ENCODE measurements at regions not wholly inside any gene's neighbourhood (a gene's known extent, or its start where the extent isn't known, plus 50 kb on each side); places are given as distances from the start of the nearest gene placed in this dataset.

GRCh38 chr13:107977071-107977574 is 238.2 kb downstream of the LIG4 start:
- H3K36me3 Mint-ChIP-seq, result no peaks in the 10 kb centered on the region
- POLR2A ChIA-PET, result no interaction called here
- H3K9me3 Mint-ChIP-seq, result peaks cover 0 to 13% (median 0%) of the 10 kb centered on the region in 9 donors
- H3K27me3 Mint-ChIP-seq, result peaks cover 0 to 1% (median 0%) of the 10 kb centered on the region in 5 donors
- no peak for ATAC-seq
- no peak for DNase-seq
- no peak overlapping the region for H3K27ac Mint-ChIP-seq
- H3K4me3 Mint-ChIP-seq, result no peak overlapping the region
- H3K4me1 Mint-ChIP-seq, result no peaks in the 10 kb centered on the region

- Mint-ChIP-seq H3K27me3 (peaks cover 0 to 1% (median 0%) of the 10 kb centered on the region in 5 donors), H3K36me3 (no peaks in the 10 kb centered on the region), H3K4me3 (no peak overlapping the region), H3K27ac (no peak overlapping the region), H3K4me1 (no peaks in the 10 kb centered on the region), H3K9me3 (peaks cover 0 to 12% (median 0%) of the 10 kb centered on the region in 9 donors)
- DNase-seq (no peak), ATAC-seq (no peak)
- POLR2A ChIA-PET, result no interaction called here
Observed at GRCh38 chr13:107976628-107977027, 238.7 kb downstream of the LIG4 start.

- ATAC-seq (no peak), DNase-seq (no peak)
- Mint-ChIP-seq H3K27me3 (peaks cover 0 to 1% (median 0%) of the 10 kb centered on the region in 5 donors), H3K36me3 (no peaks in the 10 kb centered on the region), H3K9me3 (peaks cover 0 to 10% (median 0%) of the 10 kb centered on the region in 9 donors), H3K27ac (no peak overlapping the region), H3K4me1 (no peaks in the 10 kb centered on the region), H3K4me3 (no peak overlapping the region)
- POLR2A ChIA-PET, result no interaction called here
Observed at GRCh38 chr13:107974409-107974808, 240.9 kb downstream of the LIG4 start.

DNA sequence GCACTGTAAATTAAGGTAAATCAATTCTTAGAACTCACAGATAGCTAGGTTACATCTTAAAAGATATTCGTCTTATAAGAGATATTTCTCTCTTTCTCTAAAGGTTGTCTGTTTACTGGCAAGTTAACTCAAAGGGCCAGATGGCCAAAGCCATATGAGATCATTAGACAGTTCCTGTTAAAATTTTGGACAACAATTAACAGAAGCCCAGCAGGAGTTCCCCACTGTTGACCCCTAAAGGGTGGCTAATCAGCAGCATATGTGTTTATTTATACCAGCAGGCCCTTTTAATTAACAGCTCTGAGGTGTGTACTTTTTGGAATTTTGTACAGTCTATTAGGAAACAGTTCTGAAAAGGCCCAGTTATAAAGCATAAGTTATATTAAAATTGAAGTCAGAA is 245.8 kb downstream of the LIG4 start:
- no peaks in the 10 kb centered on the region for H3K36me3 Mint-ChIP-seq
- POLR2A ChIA-PET, result no interaction called here

GRCh38 chr13:107968470-107968869 is 246.9 kb downstream of the LIG4 start:
- no peaks in the 10 kb centered on the region for H3K4me1 Mint-ChIP-seq
- H3K36me3 Mint-ChIP-seq, result no peaks in the 10 kb centered on the region
- no peak overlapping the region for H3K27ac Mint-ChIP-seq
- POLR2A ChIA-PET, result no interaction called here
- H3K27me3 Mint-ChIP-seq, result no peaks in the 10 kb centered on the region
- DNase-seq, result no peak
- ATAC-seq, result no peak
- H3K9me3 Mint-ChIP-seq, result peaks cover 0 to 15% (median 3%) of the 10 kb centered on the region in 9 donors
- H3K4me3 Mint-ChIP-seq, result no peak overlapping the region

More for the DNA sequence above, 245.8 kb downstream of the LIG4 start:
- Mint-ChIP-seq H3K27ac (no peak overlapping the region), H3K4me1 (no peaks in the 10 kb centered on the region), H3K4me3 (no peak overlapping the region), H3K27me3 (no peaks in the 10 kb centered on the region), H3K9me3 (peaks cover 0 to 15% (median 2%) of the 10 kb centered on the region in 9 donors)
- no peak for ATAC-seq
- DNase-seq, result no peak

DNA sequence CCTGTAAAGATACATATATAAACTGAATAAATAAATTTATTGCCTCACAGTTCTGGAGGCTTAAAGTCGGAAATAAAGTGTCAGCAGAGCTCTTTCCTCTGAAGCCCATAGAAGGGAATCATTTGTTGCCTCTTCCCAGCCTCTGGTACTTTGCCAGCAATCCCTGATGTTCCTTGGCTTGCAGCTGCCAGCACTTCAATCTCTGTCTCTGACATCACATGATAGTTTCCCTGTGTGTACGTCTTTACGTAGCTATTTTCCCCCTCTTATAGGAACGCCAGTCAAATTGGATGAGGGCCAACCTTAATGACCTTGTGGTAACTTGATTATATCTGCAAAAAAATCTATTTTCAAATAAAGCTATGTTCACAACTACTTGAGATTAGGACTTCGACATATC is 250.9 kb downstream of the LIG4 start:
- H3K27ac Mint-ChIP-seq, result no peak overlapping the region
- POLR2A ChIA-PET, result no interaction called here
- no peaks in the 10 kb centered on the region for H3K4me1 Mint-ChIP-seq
- H3K36me3 Mint-ChIP-seq, result no peaks in the 10 kb centered on the region
- H3K9me3 Mint-ChIP-seq, result peaks cover 0 to 17% (median 3%) of the 10 kb centered on the region in 9 donors
- DNase-seq, result no peak
- H3K27me3 Mint-ChIP-seq, result no peaks in the 10 kb centered on the region
- no peak for ATAC-seq
- H3K4me3 Mint-ChIP-seq, result no peak overlapping the region

GRCh38 chr13:107961849-107962608 is 253.3 kb downstream of the LIG4 start:
- Mint-ChIP-seq H3K27ac (no peak overlapping the region), H3K36me3 (no peaks in the 10 kb centered on the region), H3K4me1 (no peaks in the 10 kb centered on the region), H3K9me3 (peaks cover 0 to 17% (median 4%) of the 10 kb centered on the region in 9 donors), H3K4me3 (no peak overlapping the region), H3K27me3 (no peaks in the 10 kb centered on the region)
- POLR2A ChIA-PET, result no interaction called here
- ATAC-seq (no peak), DNase-seq (no peak)

- no peak for DNase-seq
- no peak for ATAC-seq
- Mint-ChIP-seq H3K4me3 (no peak overlapping the region), H3K4me1 (no peaks in the 10 kb centered on the region), H3K27me3 (no peaks in the 10 kb centered on the region), H3K27ac (no peak overlapping the region), H3K9me3 (peaks cover 0 to 6% (median 3%) of the 10 kb centered on the region in 9 donors), H3K36me3 (no peaks in the 10 kb centered on the region)
- POLR2A ChIA-PET, result no interaction called here
Observed at GRCh38 chr13:107960301-107960700, 255.0 kb downstream of the LIG4 start.

DNA sequence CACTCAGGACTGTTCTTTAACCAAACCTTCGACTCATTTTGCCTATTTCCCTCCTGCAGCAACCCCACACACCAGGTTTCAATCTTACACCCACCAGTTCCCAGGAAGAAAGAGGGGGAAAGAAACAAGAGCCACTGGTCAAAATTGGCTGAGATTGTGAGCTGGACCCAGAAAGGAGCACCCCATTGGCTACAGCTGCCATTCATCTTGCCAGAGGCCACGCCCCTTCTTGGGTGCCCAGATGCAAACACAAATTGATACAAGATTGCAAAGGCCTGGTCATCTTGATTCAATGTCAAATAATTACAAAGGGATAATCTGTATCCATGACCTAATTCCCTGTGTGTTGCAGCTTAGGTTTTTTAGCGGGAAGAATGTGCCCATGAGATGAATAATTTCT is 258.4 kb downstream of the LIG4 start:
- Mint-ChIP-seq H3K4me1 (no peaks in the 10 kb centered on the region), H3K9me3 (peaks cover 0 to 9% (median 0%) of the 10 kb centered on the region in 9 donors), H3K27ac (no peak overlapping the region), H3K4me3 (no peak overlapping the region), H3K36me3 (no peaks in the 10 kb centered on the region), H3K27me3 (no peaks in the 10 kb centered on the region)
- POLR2A ChIA-PET, result no interaction called here
- DNase-seq (no peak), ATAC-seq (no peak)

- DNase-seq, result no peak
- Mint-ChIP-seq H3K27me3 (peaks cover 0 to 4% (median 0%) of the 10 kb centered on the region in 5 donors), H3K4me3 (no peak overlapping the region), H3K36me3 (peaks cover 0 to 6% (median 3%) of the 10 kb centered on the region in 3 donors), H3K4me1 (no peaks in the 10 kb centered on the region), H3K27ac (no peak overlapping the region), H3K9me3 (peaks cover 0 to 22% (median 9%) of the 10 kb centered on the region in 9 donors)
- POLR2A ChIA-PET, result no interaction called here
- ATAC-seq, result no peak
Observed at GRCh38 chr13:107942030-107942617, 273.2 kb downstream of the LIG4 start.

- POLR2A ChIA-PET, result no interaction called here
- H3K27ac Mint-ChIP-seq, result no peak overlapping the region
- peaks cover 0 to 6% (median 3%) of the 10 kb centered on the region in 3 donors for H3K36me3 Mint-ChIP-seq
- H3K4me3 Mint-ChIP-seq, result no peak overlapping the region
- H3K4me1 Mint-ChIP-seq, result no peaks in the 10 kb centered on the region
- DNase-seq (no peak), ATAC-seq (no peak)
- H3K27me3 Mint-ChIP-seq, result peaks cover 0 to 4% (median 0%) of the 10 kb centered on the region in 5 donors
- H3K9me3 Mint-ChIP-seq, result peaks cover 0 to 20% (median 9%) of the 10 kb centered on the region in 9 donors
Observed at GRCh38 chr13:107941345-107942029, 273.8 kb downstream of the LIG4 start.

GRCh38 chr13:107937848-107938247 is 277.5 kb downstream of the LIG4 start:
- Mint-ChIP-seq H3K27me3 (peaks cover 0 to 4% (median 0%) of the 10 kb centered on the region in 5 donors), H3K27ac (no peak overlapping the region), H3K4me1 (no peaks in the 10 kb centered on the region), H3K36me3 (peaks cover 0 to 6% (median 0%) of the 10 kb centered on the region in 3 donors), H3K9me3 (peaks cover 0 to 14% (median 5%) of the 10 kb centered on the region in 9 donors), H3K4me3 (no peak overlapping the region)
- POLR2A ChIA-PET, result no interaction called here
- DNase-seq (no peak), ATAC-seq (no peak)

GRCh38 chr13:107931056-107931455 is 284.3 kb downstream of the LIG4 start:
- H3K9me3 Mint-ChIP-seq, result peaks cover 0 to 28% (median 5%) of the 10 kb centered on the region in 9 donors
- H3K4me3 Mint-ChIP-seq, result no peak overlapping the region
- H3K4me1 Mint-ChIP-seq, result no peaks in the 10 kb centered on the region
- H3K36me3 Mint-ChIP-seq, result no peaks in the 10 kb centered on the region
- peaks cover 0 to 15% (median 0%) of the 10 kb centered on the region in 5 donors for H3K27me3 Mint-ChIP-seq
- POLR2A ChIA-PET, result no interaction called here
- H3K27ac Mint-ChIP-seq, result no peak overlapping the region
- ATAC-seq (no peak), DNase-seq (no peak)

Measured in naive thymus-derived CD8-positive, alpha-beta T cell (primary cell).